Mammary epithelial cell (primary cell): ENCODE measurements at regions not wholly inside any gene's neighbourhood (a gene's known extent, or its start where the extent isn't known, plus 50 kb on each side); places are given as distances from the start of the nearest gene placed in this dataset.

Experiments
- CTCF ChIP-seq, 2 donors: IDR thresholded peaks in 1 of 2; conservative IDR thresholded peaks in 1 of 2; 2 replicates each; pipeline ENCODE4 v1.5.1; 2011 to 2012; ENCODE audit warnings: inconsistent platforms in 2 of 2, low read length in 2 of 2, mild to moderate bottlenecking in 2 of 2, control low read depth in 1 of 2, low read depth in 1 of 2; ENCODE audit not compliant: insufficient read depth in 1 of 2; ENCODE audit errors: extremely low read depth in 1 of 2
- EZH2 ChIP-seq: IDR thresholded peaks from 2 replicates; pipeline ENCODE4 v1.6.1; 2012; ENCODE audit warnings: low read length, inconsistent platforms, borderline replicate concordance

GRCh38 chr6:135592276-135592675 is 94.7 kb upstream of the AHI1 start:
- no peak for TF ChIP-seq CTCF (conservative IDR thresholded peaks at IDR 0.05 in 1 of 2, IDR thresholded peaks at IDR 0.05 in 1 of 2; ENCODE audit: extremely low read depth in 1 of 2, insufficient read depth in 1 of 2, low read depth in 1 of 2, low read length in 2 of 2)
- TF ChIP-seq EZH2: no peak
